ENCODE measurements at regions not wholly inside any gene's neighbourhood (a gene's known extent, or its start where the extent isn't known, plus 50 kb on each side); places are given as distances from the start of the nearest gene placed in this dataset.

DNA sequence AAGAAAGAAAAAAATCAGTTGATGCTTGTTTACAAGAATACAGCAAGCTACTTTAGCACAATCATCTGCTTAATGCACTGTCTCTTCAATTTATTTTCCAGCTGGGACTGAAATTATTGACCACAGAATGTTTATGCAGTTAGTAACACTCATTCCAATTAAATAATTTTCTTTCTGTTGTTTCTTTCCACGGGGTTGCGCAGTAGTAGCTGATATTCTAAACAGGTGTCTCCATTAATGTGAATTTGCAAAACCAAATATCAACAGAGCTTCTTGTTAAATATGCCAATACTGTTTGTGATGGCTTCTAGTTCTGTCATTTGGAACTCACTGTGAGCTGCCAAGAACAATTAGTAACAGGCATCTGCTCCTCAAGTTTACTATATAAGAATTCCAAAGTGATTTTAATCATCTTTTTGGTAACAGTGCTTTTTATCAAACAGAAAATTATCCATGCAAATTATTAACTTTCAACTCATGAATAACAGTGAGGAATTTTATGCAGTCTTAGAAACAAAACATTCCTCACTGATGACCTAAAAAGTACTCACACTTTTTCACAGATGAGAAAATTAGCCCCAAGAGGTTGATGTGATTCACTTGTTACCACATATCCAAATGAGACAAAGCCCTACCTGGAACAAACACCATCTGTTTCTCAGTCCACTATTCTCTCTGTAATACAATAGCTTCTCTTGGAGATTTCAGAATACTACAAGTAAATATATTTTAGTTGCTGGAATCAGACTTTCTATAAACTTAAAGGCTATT lies 567.6 kb upstream of the RGMB start:
- TF ChIP-seq, protein P1, sequence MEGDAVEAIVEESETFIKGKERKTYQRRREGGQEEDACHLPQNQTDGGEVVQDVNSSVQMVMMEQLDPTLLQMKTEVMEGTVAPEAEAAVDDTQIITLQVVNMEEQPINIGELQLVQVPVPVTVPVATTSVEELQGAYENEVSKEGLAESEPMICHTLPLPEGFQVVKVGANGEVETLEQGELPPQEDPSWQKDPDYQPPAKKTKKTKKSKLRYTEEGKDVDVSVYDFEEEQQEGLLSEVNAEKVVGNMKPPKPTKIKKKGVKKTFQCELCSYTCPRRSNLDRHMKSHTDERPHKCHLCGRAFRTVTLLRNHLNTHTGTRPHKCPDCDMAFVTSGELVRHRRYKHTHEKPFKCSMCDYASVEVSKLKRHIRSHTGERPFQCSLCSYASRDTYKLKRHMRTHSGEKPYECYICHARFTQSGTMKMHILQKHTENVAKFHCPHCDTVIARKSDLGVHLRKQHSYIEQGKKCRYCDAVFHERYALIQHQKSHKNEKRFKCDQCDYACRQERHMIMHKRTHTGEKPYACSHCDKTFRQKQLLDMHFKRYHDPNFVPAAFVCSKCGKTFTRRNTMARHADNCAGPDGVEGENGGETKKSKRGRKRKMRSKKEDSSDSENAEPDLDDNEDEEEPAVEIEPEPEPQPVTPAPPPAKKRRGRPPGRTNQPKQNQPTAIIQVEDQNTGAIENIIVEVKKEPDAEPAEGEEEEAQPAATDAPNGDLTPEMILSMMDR (IDR thresholded peaks at IDR 0.05; ENCODE audit: control extremely low read depth, extremely low read depth): no peak
- Histone ChIP-seq H3K36me3 (ENCODE audit: control insufficient read depth in 4 of 4, insufficient read depth in 4 of 4, low read length in 4 of 4) (no peaks in the 10 kb centered on the region), H3K9me3 (ENCODE audit: control insufficient read depth in 4 of 4, insufficient read depth in 3 of 4, low read length in 3 of 4) (no peaks in the 10 kb centered on the region), H3K4me1 (ENCODE audit: control insufficient read depth in 5 of 5, insufficient read depth in 5 of 5, low read length in 5 of 5) (no peaks in the 10 kb centered on the region), H3K27me3 (ENCODE audit: control insufficient read depth in 3 of 3, insufficient read depth in 3 of 3, low read length in 2 of 3) (no peaks in the 10 kb centered on the region), H3K4me3 (no peak overlapping the region), H3K9ac (ENCODE audit: insufficient read depth in 1 of 2, low read length in 2 of 2) (no peak overlapping the region), H3K27ac (ENCODE audit: low read depth in 1 of 2, low read length in 1 of 2) (no peak overlapping the region)
- DNase-seq: no peak
- 77 to 89% methylated on average over 2 of the region's 2 CpGs for WGBS, 2 donors
- no peak for ATAC-seq (ENCODE audit: insufficient read depth, low FRiP score)

DNA sequence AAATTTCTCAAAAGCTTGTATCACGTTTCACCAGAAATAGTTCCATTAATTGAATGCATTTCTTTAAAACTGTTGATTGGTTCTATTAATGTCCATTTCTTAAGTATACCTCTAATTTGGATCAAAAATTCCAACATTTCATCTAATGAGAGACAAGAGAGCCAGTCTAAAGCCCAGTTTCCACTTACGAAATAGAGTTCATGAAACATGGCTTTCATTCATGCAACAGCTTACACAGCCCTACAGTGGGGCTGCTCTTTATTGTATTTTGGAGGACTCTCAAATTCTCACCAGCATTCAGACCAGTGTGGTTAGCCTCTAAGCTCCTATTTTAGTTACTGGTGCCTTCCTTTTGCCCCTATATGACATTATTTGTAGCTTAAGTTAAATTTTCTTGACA lies 566.9 kb upstream of the RGMB start:
- Histone ChIP-seq H3K27ac (ENCODE audit: low read depth in 1 of 2, low read length in 1 of 2) (no peak overlapping the region), H3K9ac (ENCODE audit: insufficient read depth in 1 of 2, low read length in 2 of 2) (no peak overlapping the region), H3K4me1 (ENCODE audit: control insufficient read depth in 5 of 5, insufficient read depth in 5 of 5, low read length in 5 of 5) (no peaks in the 10 kb centered on the region), H3K36me3 (ENCODE audit: control insufficient read depth in 4 of 4, insufficient read depth in 4 of 4, low read length in 4 of 4) (no peaks in the 10 kb centered on the region), H3K4me3 (no peak overlapping the region), H3K9me3 (ENCODE audit: control insufficient read depth in 4 of 4, insufficient read depth in 3 of 4, low read length in 3 of 4) (no peaks in the 10 kb centered on the region), H3K27me3 (ENCODE audit: control insufficient read depth in 3 of 3, insufficient read depth in 3 of 3, low read length in 2 of 3) (no peaks in the 10 kb centered on the region)
- no peak for DNase-seq
- no peak for ATAC-seq (ENCODE audit: insufficient read depth, low FRiP score)
- TF ChIP-seq, protein P1 (IDR thresholded peaks at IDR 0.05; ENCODE audit: control extremely low read depth, extremely low read depth): no peak
- 41 to 42% methylated on average over 2 of the region's 2 CpGs for WGBS, 2 donors

DNA sequence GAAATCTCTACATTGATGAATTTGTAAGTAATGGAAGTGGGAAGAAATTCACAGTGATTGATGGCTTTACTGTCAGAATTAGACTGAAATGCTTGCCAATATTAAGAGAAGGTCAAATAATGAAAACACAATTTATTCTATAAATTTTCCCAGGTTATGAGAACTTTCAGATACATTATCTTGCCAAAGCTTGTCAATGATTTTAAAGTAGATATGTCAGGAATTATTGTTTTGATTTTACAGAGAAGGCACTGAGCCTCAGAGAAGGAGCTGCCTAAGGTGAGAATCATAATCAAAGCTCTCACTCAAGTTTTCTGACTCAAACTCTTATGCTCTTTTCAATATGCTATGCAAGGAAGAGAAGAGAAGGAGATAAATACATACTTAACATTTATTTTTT lies 564.0 kb upstream of the RGMB start:
- Histone ChIP-seq H3K4me3 (no peak overlapping the region), H3K9ac (ENCODE audit: insufficient read depth in 1 of 2, low read length in 2 of 2) (no peak overlapping the region), H3K9me3 (ENCODE audit: control insufficient read depth in 4 of 4, insufficient read depth in 3 of 4, low read length in 3 of 4) (no peaks in the 10 kb centered on the region), H3K36me3 (ENCODE audit: control insufficient read depth in 4 of 4, insufficient read depth in 4 of 4, low read length in 4 of 4) (no peaks in the 10 kb centered on the region), H3K27ac (ENCODE audit: low read depth in 1 of 2, low read length in 1 of 2) (no peak overlapping the region), H3K27me3 (ENCODE audit: control insufficient read depth in 3 of 3, insufficient read depth in 3 of 3, low read length in 2 of 3) (no peaks in the 10 kb centered on the region), H3K4me1 (ENCODE audit: control insufficient read depth in 5 of 5, insufficient read depth in 5 of 5, low read length in 5 of 5) (no peaks in the 10 kb centered on the region)
- DNase-seq: no peak
- TF ChIP-seq, protein P1 (IDR thresholded peaks at IDR 0.05; ENCODE audit: control extremely low read depth, extremely low read depth): no peak
- ATAC-seq (ENCODE audit: insufficient read depth, low FRiP score): no peak

Data from lung (tissue), 11 donors.